Hepatocyte (in vitro differentiated cells): ENCODE measurements at regions not wholly inside any gene's neighbourhood (a gene's known extent, or its start where the extent isn't known, plus 50 kb on each side); places are given as distances from the start of the nearest gene placed in this dataset.

Experiments used
- DNase-seq: peaks from one replicate; pipeline ENCODE4 v3.0.0-alpha.2; 2016; ENCODE audit warnings: low spot score
- H2AFZ ChIP-seq: fragments of 200-600 bp; sonication (generic); 2 replicates; pipeline ENCODE4 v1.6.0; 2016; ENCODE audit warnings: antibody characterized with exemption, mild to moderate bottlenecking
- H3K27ac ChIP-seq: fragments of 200-600 bp; sonication (generic); 2 replicates; pipeline ENCODE4 v1.5.1; 2016; ENCODE audit warnings: mild to moderate bottlenecking
- H3K27me3 ChIP-seq: fragments of 200-600 bp; sonication (generic); 2 replicates; pipeline ENCODE4 v1.6.1; 2016
- H3K36me3 ChIP-seq: fragments of 200-600 bp; sonication (generic); replicated peaks from 2 replicates; pipeline ENCODE4 v1.5.1; 2016; ENCODE audit warnings: low read depth; ENCODE audit not compliant: insufficient read depth
- H3K4me1 ChIP-seq: fragments of 200-600 bp; sonication (generic); 2 replicates; pipeline ENCODE4 v1.5.1; 2016; ENCODE audit warnings: mild to moderate bottlenecking, moderate library complexity; ENCODE audit not compliant: insufficient read depth
- H3K4me2 ChIP-seq: fragments of 200-600 bp; sonication (generic); 2 replicates; pipeline ENCODE4 v1.6.0; 2016
- H3K4me3 ChIP-seq: fragments of 200-600 bp; sonication (generic); 2 replicates; pipeline ENCODE4 v1.5.1; 2016; ENCODE audit warnings: mild to moderate bottlenecking
- H3K79me2 ChIP-seq: fragments of 200-600 bp; sonication (generic); 2 replicates; pipeline ENCODE4 v1.6.0; 2017; ENCODE audit warnings: mild to moderate bottlenecking
- H3K9me2 ChIP-seq: fragments of 200-600 bp; sonication (generic); replicated peaks from 2 replicates; pipeline ENCODE4 v1.6.0; 2017; ENCODE audit warnings: mild to moderate bottlenecking; ENCODE audit not compliant: insufficient read depth
- H3K9me3 ChIP-seq: fragments of 200-600 bp; sonication (generic); 2 replicates; pipeline ENCODE4 v1.5.1; 2016; ENCODE audit warnings: low read depth, mild to moderate bottlenecking
- H4K20me1 ChIP-seq: fragments of 200-600 bp; sonication (generic); 2 replicates; pipeline ENCODE4 v1.6.0; 2016; ENCODE audit warnings: mild to moderate bottlenecking; ENCODE audit not compliant: insufficient read depth, poor library complexity, severe bottlenecking
- CTCF ChIP-seq: fragments of 200-600 bp; sonication (generic); IDR thresholded peaks from 2 replicates; pipeline ENCODE4 v1.5.1; 2016; ENCODE audit warnings: antibody characterized with exemption, mild to moderate bottlenecking; ENCODE audit not compliant: poor library complexity
- EZH2 ChIP-seq: fragments of 200-600 bp; sonication (generic); IDR thresholded peaks from 2 replicates; pipeline ENCODE4 v1.6.1; 2016; ENCODE audit warnings: antibody characterized with exemption, mild to moderate bottlenecking, borderline replicate concordance
- EZH2phosphoT487 ChIP-seq: fragments of 200-600 bp; sonication (generic); IDR thresholded peaks from one replicate; pipeline ENCODE4 v1.6.1; 2018; ENCODE audit warnings: antibody characterized with exemption, mild to moderate bottlenecking, low read depth, moderate library complexity; ENCODE audit not compliant: unreplicated experiment, severe bottlenecking
- WGBS: methylation state at CpG from one replicate; pipeline ENCODE4 v1.1.6; 2016; ENCODE audit warnings: low lambda C conversion rate; ENCODE audit errors: missing lambda C conversion rate; 5-methylcytosine and 5-hydroxymethylcytosine counted together

GRCh38 chr10:18735711-18736110 is 76.5 kb downstream of the ARL5B start:
- H3K27ac ChIP-seq: no peak overlapping the region
- H3K79me2 ChIP-seq: no peaks in the 10 kb centered on the region
- DNase-seq: no peak
- H3K4me1 ChIP-seq: no peaks in the 10 kb centered on the region
- 98% methylated on average over 2 of the region's 2 CpGs for WGBS
- no peak overlapping the region for H3K4me2 ChIP-seq
- no peaks in the 10 kb centered on the region for H3K9me3 ChIP-seq
- no peak overlapping the region for H3K4me3 ChIP-seq
- TF ChIP-seq CTCF (no peak), EZH2phosphoT487 (no peak)
- no peaks in the 10 kb centered on the region for H3K36me3 ChIP-seq
- H3K9me2 ChIP-seq: no peaks in the 10 kb centered on the region
- no peak overlapping the region for H2AFZ ChIP-seq
- no peaks in the 10 kb centered on the region for H4K20me1 ChIP-seq
- H3K27me3 ChIP-seq: no peaks in the 10 kb centered on the region

- H3K4me2 ChIP-seq: no peak overlapping the region
- no peak overlapping the region for H3K27ac ChIP-seq
- no peak overlapping the region for H2AFZ ChIP-seq
- no peaks in the 10 kb centered on the region for H3K4me1 ChIP-seq
- no peaks in the 10 kb centered on the region for H4K20me1 ChIP-seq
- no peaks in the 10 kb centered on the region for H3K9me3 ChIP-seq
- H3K27me3 ChIP-seq: no peaks in the 10 kb centered on the region
- DNase-seq: no peak
- no peaks in the 10 kb centered on the region for H3K36me3 ChIP-seq
- H3K4me3 ChIP-seq: no peak overlapping the region
- H3K9me2 ChIP-seq: no peaks in the 10 kb centered on the region
- no peaks in the 10 kb centered on the region for H3K79me2 ChIP-seq
- WGBS: 79% methylated on average over 2 of the region's 2 CpGs
- TF ChIP-seq EZH2phosphoT487: no peak
- no peak for TF ChIP-seq CTCF
- TF ChIP-seq EZH2: no peak
Measured at GRCh38 chr10:18737236-18737635, 78.0 kb downstream of the ARL5B start.

GRCh38 chr10:18737841-18738240 is 78.6 kb downstream of the ARL5B start:
- Histone ChIP-seq H3K79me2 (no peaks in the 10 kb centered on the region), H3K27ac (no peak overlapping the region), H3K4me1 (no peaks in the 10 kb centered on the region), H3K36me3 (no peaks in the 10 kb centered on the region), H3K4me3 (no peak overlapping the region), H3K9me2 (no peaks in the 10 kb centered on the region), H3K9me3 (no peaks in the 10 kb centered on the region), H2AFZ (no peak overlapping the region), H3K27me3 (no peaks in the 10 kb centered on the region), H4K20me1 (no peaks in the 10 kb centered on the region), H3K4me2 (no peak overlapping the region)
- DNase-seq: no peak
- WGBS: 86% methylated on average over 8 of the region's 8 CpGs
- TF ChIP-seq CTCF: no peak
- no peak for TF ChIP-seq EZH2
- no peak for TF ChIP-seq EZH2phosphoT487

- Histone ChIP-seq H3K27ac (no peak overlapping the region), H3K4me2 (no peak overlapping the region)
Measured at GRCh38 chr10:18738835-18739234, 79.6 kb downstream of the ARL5B start.

More at GRCh38 chr10:18738835-18739234, 79.6 kb downstream of the ARL5B start:
- H3K9me3 ChIP-seq: peaks cover 3% of the 10 kb centered on the region
- H3K4me3 ChIP-seq: no peak overlapping the region
- no peaks in the 10 kb centered on the region for H4K20me1 ChIP-seq
- H3K9me2 ChIP-seq: no peaks in the 10 kb centered on the region
- no peak for DNase-seq
- no peak overlapping the region for H2AFZ ChIP-seq
- TF ChIP-seq EZH2phosphoT487 (no peak), EZH2 (no peak), CTCF (no peak)
- H3K36me3 ChIP-seq: no peaks in the 10 kb centered on the region
- H3K4me1 ChIP-seq: no peaks in the 10 kb centered on the region
- H3K79me2 ChIP-seq: no peaks in the 10 kb centered on the region
- WGBS: 65% methylated on average over 3 of the region's 3 CpGs
- no peaks in the 10 kb centered on the region for H3K27me3 ChIP-seq
